ENCODE measurements at regions not wholly inside any gene's neighbourhood (a gene's known extent, or its start where the extent isn't known, plus 50 kb on each side); places are given as distances from the start of the nearest gene placed in this dataset.
"Not testable (repeated sequence)": the region's sequence is repeated elsewhere in the genome, so short reads cannot be mapped to it uniquely, and the experiment has no call there.

DNA sequence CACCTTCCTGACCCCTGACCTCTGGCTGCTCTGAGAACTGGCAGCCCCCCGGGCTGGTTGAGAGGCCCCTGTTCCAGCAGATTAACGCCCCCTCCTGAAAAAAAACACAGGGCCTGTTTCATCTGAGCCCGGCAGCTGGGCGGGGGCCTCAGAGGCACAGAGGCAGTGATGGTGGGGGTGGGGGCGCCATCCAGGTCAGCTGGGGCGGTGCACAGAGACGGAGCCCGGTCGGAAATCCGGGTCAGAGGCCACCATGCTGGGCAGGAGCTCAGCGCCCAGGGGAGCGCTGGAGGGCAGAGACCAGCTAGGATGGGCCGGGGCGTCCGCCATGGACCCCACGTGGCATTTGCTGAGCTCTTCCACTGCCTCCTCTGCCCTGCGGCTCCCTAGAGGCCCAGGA lies 68.0 kb downstream of the UNCX start:
- DNase-seq = no peak

DNA sequence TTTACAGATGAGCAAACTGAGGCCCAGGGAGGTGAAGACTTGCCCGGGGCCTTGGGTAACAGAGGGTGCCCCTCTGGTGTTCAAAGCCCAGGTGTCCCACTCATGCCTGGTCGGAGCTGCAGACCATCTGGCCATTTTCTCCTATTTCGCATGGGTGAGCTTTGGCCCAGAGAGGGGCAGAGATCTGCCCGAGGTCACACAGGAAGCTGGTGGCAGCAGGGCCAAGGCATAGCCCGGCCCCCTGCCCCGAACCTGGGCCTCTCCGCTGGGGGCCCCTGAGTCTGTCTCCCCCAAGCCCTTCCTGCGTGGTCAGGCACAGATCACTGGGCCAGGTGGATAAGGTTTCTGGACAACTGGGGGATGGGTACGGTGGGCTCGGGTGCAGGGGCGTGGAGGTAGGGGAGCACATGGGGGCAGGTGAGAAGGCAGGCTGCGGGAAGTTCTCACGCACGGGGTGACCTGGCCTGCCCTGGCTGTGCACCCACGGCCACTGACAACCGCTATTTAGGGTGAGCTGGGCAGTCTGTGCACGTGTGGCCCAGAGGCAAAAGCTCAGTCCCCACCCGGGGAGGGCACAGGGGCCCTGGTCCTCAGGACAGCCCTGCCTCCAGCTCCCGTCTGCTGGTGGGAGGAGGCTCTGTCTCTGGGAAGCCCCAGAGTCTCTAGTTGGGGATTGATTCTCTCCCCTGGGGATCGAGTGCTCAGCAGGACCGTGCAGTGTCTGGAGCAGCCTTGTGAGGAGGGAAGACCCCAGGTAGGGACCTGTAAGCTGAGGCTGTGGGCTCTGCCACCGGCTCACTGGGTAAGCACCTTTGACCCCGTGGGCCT lies 68.6 kb downstream of the UNCX start:
- no peak for DNase-seq

DNA sequence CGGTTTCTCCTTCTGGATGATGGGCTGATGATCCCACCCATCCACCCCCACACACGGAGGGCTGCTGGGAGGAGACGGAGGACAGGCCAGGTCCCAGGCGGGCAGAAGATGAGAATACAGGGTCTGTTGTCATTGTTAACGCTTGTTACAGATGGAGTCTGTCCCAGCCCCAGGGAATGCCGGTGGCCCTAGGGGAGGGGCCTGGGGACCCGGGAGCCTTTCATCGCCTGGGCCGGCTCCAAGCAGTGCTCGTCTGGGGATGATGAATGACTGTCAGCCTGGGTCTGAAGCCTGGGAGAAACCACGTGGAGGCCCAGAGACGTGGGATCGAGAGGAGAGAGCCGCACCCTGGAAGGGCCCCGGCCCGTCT lies 69.2 kb downstream of the UNCX start:
- no peak for DNase-seq

DNA sequence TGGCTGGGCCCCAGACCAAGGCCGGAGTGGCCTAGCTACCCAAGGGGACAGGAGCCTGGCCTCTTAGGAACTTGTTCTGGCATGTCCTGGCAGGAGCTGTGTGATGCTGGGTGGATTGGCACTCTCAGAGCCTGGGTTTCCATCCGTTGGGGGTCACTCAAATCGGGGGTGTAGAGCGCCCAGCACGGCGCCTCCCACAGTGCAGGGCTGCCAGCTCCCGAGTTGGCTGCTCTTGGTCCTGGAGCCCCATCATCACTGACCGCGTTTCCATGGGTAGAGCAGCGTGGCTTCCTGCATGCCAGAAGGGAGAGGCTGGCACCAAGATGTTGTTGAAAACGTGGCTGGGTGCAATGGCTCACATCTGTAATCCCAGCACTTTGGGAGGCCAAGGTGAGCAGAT lies 70.3 kb downstream of the UNCX start:
- no peak for DNase-seq

DNA sequence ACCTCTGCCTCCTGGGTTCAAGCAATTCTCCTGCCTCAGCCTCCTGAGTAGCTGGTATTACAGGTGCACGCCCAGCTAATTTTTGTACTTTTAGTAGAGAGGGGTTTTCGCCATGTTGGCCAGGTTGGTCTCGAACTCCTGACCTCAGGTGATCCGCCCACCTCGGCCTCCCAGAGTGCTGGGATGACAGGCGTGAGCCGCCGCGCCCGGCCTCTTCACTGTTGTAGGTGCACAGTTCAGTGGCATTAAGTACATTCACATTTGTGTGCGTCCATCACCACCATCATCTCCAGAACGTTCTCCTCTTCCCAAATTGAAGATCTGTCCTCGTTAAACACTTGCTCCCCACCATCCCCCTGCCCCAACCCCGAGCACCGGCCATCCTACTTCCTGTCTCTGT lies 71.3 kb downstream of the UNCX start:
- not testable (repeated sequence) for DNase-seq

DNA sequence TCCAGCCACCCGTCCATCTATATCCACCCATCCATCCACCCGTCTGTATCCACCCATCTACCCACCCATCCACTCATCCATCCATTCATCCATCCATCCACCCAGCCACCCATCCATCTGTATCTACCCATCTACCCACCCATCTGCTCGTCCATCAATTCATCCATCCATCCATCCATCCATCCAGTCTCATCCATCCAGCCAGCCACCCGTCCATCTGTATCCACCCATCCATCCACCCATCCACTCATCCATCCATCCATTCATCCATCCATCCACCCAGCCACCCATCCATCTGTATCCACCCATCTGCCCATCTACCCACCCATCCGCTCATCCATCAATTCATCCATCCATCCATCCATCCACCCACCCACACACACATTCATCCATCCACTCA lies 73.2 kb downstream of the UNCX start:
- no peak for DNase-seq

DNA sequence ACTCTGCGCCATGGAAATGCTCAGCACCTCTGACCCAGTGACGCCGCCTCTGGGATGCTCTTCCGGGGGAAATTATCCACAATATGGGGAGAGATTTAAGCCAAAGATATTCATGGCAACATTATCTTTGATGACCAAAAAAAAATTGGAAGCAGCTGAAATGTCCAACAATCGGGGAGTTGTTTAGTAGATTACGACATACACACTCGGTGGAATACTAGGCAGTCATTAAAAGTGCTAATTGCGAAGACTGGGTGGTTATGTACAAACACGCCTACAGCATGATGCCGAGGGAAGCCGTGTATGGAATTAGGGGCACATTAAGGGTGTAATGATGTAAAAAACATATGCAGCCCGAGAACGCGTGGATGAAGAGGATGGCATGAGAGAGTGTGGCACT lies 75.2 kb downstream of the UNCX start:
- no peak for DNase-seq

DNA sequence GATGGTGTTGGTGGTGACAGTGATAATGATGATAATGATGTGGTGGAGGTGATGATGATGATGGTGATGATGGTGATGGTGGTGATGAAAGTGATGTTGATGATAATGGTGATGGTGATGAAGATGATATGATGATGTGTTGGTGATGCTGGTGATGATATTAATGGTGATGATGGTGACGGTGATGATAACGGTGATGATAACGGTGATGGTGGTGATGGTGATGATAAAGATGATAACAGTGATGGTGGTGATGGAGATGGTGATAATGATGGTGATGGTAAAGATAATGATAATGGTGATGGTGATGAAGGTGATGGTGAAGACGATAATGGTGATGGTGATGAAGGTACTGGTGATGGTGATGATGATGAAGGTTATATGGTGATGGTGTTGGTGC lies 76.6 kb downstream of the UNCX start:
- no peak for DNase-seq

DNA sequence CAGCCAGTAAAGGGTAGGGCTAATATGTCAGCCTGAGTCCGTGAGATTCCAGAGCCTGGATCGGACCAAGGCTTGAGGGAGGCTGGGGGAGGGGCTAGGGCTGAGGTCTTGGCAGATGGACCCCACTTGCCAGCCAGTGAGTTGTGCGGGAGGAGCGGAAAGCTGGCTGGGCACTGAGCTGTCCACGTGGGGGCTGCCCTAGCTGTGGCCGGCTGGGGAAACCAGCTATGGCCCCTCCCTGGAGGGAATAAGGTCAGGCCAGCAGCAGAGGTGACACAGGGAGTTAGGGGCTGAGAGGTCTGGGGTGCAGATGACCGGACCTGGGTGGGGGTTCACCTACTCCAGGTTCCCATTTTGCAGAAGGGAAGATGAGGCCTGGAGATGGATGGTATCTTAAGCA lies 77.3 kb downstream of the UNCX start:
- no peak for DNase-seq

DNA sequence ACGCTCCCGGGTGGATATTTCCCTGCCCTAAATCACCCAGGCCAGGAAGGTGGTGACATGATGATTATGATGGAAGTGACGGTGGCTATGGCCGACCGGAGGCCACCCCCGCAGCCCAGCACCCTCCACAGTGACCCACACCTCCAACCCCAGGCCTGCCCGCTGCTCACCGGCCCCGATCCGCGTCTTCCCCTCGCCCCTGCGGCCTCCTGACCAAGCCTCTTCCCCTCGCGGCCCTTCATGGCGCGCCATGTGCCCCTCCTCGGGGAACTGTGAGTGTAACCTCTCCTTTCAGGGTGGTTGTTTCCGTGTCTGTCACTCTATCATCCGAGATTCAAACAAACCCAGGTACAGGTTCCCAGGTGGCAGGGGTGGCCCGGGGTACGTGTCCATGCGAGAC lies 78.3 kb downstream of the UNCX start:
- DNase-seq = no peak

DNA sequence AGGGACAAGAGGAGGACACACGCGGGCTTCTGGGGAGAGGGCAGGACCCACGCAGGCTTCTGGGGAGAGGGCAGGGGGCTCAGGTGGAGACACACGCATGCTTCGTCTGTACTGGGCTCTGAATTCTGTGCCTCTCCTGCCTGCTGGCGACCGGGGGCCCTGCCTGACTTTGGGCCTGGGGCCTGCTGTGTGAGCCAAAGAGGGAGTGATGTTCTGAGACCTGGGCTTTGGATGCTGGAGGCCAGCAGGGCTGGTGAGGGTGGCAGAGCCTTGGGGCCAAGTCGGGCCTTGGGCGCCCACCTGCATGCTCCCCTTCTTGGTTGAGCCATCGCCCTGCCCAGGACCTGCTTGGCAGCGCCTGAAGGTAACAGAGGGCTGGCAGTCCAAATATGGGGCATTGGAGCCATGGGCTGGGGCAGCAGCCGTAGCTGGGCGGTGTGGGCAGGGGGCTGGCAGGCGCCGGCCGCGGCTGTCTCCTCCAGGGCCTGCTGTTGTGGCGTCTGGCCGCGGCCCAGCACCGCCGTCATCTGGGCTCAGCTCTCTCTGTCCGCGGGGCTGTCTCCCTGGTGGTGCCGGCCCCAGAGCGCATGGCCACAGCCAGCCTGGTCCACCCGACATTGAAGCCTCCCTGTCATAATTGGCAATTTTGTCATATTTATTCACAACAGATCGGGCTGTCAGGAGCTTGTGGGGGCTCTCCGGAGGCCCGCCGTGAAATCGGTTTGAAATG lies 78.9 kb downstream of the UNCX start:
- no peak for DNase-seq

DNA sequence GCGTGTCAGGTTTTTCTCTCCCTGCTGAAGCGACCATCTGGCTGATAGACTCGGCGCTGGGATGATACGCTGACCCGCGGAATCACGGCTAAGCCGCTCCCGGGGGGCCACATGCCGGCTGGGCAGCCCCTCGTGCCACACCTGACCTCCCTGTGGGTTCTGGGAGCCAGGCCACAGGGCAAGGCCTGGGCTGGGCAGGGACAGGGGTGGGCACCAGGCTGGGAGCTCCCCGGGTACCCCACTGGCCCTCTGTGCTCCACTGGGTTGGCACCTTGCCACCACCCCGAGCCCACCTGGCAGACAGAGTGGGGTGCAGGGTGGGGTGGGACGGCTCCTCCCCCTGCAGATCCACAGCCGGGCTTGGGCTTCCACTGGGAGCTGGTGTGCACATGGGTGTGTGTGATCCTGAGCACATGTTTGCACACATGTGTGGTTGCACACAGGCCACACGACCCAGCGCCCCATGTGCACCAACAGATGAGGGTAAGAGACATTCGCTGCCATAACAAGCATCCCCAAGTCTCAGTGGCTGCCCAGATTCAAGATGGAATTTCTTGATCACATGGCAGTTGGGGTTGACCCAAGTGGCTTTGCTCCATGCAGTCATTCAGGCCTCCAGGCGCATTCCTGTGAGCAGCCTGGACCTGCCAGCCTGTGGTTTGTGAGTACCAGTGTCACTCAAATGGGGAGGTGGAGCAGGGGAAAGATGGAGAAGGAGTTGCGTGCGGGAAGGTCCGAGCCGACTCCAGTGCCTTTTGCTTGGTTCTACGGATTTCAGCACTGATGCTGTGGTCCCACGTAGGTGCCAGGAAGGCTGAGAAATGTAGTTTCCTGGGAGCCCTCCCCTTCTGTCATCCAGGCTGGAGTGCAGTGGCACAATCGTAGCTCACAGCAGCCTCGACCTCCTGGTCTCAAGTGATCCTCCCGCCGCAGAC lies 79.7 kb downstream of the UNCX start:
- DNase-seq = no peak

DNA sequence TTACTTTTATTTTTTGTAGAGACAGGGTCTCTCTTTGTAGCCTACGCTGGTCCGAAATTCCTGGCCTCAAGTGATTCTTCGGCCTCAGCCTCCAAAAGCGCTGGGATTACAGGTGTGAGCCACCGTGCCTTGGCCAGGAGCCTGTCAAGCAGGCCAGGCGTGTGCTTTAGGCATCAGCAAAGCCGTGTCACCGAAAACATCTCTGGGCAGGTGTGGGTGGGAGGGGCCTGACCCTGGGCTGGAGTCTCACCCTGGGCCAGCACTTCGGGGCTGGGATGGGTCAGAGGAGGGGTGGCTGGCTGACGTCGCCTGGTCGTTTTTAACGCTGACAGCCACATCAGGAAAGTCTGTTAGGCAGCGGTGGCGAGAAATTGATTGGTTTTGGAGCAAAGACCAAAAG lies 80.9 kb downstream of the UNCX start:
- no peak for DNase-seq

DNA sequence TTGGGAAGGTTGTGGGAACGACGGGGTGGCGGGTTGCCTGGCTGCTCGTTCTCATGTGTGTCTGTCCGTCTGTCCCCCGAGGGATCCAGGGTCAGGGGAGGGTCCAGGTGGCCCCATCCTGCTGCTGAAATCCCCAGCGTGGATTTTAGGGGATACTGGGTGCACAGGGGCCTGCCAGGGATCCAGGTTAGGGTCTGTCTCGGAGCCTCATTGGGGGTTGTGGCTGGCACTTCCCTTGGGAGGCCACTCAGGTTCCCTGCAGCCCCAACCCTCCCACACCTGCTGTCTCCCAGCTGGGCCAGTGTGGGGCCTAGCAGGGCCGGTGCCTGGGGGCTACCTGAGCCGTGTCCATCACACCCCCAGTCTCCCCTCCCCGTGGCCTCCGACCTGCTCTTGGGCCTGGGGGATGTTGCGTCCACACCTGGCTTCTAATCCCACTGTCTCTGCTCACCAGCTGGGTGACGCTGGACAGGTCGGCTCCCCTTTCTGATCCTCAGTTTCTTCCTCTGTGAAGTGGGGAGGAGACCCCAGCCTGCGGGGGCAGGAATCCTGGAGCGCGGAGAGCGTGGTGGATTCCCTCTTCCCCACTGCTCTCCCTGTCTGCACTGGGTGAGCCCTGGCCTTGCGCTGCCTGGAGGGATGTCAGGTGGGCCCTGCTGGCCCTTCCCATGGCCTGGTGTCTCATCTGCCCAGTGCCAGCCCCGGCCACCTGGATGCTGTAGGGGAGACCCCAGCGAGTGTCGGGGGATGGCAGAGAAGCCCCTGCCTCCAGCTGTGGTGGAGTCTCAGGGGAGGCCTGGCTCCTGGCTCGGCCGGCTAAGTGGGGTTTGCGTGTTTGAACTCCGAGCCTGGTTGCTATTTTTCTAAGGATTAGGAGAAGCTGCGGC lies 81.6 kb downstream of the UNCX start:
- no peak for DNase-seq

DNA sequence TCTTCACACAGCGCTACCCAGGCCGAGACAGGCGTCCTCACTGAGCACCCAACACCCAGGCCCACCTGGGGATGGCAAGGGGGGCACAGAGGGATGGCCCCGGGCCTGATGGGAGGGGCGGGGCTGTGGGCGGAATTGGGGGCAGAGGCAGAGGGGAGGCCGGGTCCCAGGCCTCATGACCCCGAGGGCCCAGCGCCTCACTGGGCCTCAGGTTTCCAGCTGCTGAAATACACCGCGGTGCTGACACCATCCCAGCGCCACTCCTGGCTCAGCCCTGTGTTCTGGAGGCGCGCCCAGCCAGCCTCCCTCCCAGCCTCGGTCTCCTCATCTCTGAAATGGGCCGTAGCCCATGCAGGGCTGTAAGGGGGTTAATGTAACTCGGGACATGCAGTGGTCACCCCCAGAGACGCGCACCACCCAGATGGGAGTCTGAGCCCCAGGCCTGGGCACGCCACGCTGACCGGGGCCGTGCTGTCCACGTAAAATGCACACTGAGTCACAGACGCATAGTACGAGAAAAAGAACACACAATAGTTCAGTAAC lies 82.3 kb downstream of the UNCX start:
- no peak for DNase-seq

DNA sequence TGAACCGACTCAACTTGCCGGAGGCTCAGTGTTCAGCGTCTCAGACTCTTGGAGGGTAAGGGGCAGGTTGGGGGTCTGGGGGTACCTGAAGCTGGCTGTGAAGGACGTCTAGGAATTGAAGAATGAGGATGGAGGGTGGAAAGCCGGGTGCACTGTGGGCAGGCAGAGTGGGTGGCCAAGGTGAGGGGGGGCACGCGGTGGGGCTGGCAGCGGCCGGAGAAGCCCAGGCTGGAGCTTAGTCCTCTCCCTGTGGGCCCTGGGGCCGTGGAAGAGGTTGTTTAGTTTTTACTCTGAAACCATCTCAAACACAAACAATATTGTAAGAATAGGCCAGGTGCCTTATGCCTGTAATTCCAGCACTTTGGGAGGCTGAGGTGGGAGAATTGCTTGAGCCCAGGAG lies 83.4 kb downstream of the UNCX start:
- DNase-seq = no peak

DNA sequence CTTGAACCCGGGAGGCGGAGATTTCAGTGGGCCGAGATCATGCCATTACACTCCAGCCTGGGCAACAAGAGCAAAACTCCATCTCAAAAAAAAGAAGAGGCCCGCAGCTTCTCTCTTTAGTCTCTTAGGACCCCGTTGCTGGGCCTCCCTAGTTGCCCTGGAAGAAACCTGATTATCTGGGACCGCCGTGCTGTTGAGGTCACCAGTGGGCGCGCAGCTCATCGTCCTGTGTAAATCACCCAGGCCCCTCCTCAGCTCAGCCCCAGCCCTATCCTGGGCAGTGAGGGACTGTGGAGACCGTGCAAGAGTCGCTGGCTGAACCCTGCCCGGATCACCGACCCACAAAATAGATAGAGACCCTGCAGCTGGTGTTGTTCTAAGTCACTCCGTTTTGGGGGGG lies 85.0 kb downstream of the UNCX start:
- no peak for DNase-seq

DNA sequence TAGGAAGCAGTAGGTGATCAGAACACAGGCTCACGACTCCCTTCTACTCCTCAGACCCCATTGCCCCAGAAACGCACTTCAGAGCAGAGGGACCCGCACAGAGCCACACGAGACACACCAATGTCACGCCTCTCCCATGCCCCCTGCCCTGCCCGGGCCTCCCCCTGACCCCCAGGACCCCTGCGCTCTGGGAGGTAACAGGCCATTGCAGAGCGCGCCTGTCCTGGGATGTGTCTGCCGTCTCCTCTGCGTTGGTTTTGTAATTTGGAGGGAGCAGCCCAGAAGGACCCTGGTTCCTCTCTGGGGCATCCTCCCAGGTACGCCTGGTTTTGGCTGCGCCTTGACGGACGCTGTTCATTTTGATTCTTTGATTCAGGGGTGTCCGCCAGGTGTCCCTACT lies 85.4 kb downstream of the UNCX start:
- DNase-seq = no peak

DNA sequence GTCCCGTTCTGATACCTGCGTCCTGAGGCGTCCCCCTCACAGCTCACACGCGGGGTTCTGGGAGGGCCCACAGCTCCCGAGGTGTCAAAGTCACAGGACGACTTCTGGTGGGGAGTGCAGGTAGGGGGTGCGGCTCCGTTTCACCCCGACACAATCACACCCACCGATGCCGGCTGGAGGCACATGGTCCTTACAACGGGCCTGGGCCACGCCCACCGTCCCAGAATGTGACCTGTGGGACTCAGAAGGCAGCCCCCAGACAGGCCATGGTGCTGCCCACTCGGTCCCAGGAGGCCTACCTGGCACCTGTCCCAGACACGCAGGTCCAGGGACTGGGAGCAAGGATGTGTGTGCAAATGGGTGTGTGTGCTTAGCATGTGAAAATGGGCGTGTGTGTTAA lies 86.0 kb downstream of the UNCX start:
- DNase-seq = no peak

DNA sequence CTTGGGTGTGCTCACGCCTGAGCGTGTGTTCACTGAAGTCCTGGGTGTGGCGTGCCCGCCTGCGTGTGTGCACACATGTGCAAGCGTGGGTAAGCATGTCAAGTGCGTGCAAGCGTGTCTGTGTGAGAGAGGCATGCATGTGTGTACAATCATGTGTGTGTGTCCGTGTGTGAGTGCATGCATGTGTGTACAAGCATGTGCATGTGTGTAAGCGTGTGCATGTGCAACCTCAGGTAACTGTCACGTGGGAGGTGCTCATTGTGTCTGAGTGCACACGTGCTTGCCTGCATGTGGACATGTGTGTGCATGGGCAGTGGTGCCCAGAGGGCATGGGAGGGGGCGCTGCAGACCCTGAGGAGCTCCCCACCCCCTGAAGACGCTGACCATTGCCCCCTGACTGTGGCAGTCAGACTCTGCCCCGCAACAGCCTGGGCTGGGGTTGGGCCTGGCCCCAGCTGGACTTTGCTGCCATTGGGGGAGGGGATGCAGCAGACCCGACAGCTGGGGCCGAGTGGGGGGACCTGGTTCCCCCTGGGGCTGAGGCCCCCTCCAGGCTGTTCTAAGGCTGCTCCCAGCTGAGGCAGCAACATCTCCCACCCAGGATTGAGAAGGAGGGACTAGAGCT lies 88.1 kb downstream of the UNCX start:
- DNase-seq = no peak

DNA sequence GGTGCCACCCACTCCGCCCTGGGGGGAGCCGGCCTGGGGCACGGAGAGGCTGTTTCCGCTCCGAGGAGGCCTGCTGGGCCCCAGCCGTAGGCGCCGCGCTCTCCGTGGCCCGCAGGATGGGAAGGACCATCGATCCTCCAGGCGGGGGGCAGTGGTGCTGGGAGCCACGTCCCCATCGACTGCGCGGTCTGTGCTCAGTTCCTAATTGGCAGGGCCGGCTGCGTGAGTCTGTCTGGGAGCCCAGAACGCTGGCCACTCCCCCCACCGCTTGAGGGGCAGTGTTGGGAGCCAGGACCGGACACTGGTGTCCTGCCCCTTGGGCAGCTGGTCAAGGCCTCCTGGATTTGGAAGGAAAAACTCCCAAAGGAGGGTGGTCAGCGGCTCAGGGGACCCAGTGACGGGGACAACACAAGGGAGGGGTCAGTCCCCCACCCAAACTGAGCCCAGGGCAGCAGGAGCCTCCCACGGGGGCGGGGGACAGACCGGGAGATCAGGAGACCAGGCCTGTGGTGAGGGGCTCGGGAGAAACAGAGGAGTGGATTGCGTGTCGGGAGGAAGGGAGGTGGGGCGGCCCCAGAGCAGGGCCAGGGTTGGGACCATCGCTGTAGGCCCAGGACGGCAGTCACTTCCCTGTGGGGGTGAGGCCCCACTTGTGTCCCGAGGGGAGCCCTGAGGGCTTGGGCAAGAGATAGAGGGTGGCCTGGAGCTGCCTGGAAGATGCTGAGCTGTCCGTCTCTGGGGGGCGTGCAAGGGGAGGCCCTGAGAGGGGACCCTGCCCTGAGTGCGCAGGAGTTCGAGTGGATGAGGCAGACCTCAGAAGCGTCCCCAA lies 89.0 kb downstream of the UNCX start:
- no peak for DNase-seq

Measured in fibroblast of upper back skin (primary cell).